HepG2 (cell line): ENCODE measurements at regions not wholly inside any gene's neighbourhood (a gene's known extent, or its start where the extent isn't known, plus 50 kb on each side); places are given as distances from the start of the nearest gene placed in this dataset.

ENCODE experiments used
- ATAC-seq: fragments of 200-7000 bp; cut with Tn5 transposase; 3 replicates; pipeline ENCODE4 v1.9.1; 2020; ENCODE audit warnings: mild to moderate bottlenecking, moderate library complexity
- BruUV-seq: library from RNA; stranded (reverse); fragments of 400-500 nt; replicated peaks from 2 replicates; lab custom pipeline; 2021; lab: Mats Ljungman, UMichigan
- CTCF ChIA-PET: fragments of 300-600 bp; formaldehyde crosslinking; extraction: SDS; loops from one replicate; lab custom pipeline; 2021; ENCODE audit warnings: low total read pairs, inconsistent platforms, low intra/inter-chr PET ratio; lab: Yijun Ruan, JAX
- POLR2A ChIA-PET: fragments of 350-600 bp; sonication (Branson Sonifier 250); formaldehyde crosslinking; loops from one replicate; lab custom pipeline; 2020; ENCODE audit warnings: antibody characterized with exemption, inconsistent platforms; lab: Yijun Ruan, JAX
- DNase-seq: peaks from one replicate; pipeline ENCODE4 v3.0.0-alpha.2; 2015; ENCODE audit warnings: low spot score
- FAIRE-seq: peaks from 3 replicates; lab custom pipeline; 2011; peaks lifted over from hg19 to GRCh38; lab: Jason Lieb, UNC
- H2AFZ ChIP-seq: one replicate; pipeline ENCODE4 v1.6.1; 2011; ENCODE audit warnings: low read length, inconsistent platforms
- H3K27ac ChIP-seq: fragments of 300-600 bp; 3 replicates; pipeline ENCODE4 v1.8.0; 2011; ENCODE audit warnings: mixed run types, mild to moderate bottlenecking, mixed read lengths, low read length, inconsistent platforms; ENCODE audit not compliant: insufficient read depth; ENCODE audit errors: extremely low read length
- H3K27me3 ChIP-seq, 2 experiments: fragments of 200-600 bp in 1 of 2; 2 replicates in 1 of 2; 3 replicates in 1 of 2; pipeline versions ENCODE4 v1.6.0 to v1.8.0; 2011; ENCODE audit warnings: low read length in 2 of 2, mild to moderate bottlenecking in 2 of 2, moderate library complexity in 2 of 2, inconsistent platforms in 1 of 2; ENCODE audit not compliant: insufficient read depth in 2 of 2, control insufficient read depth in 1 of 2
- H3K36me3 ChIP-seq, 2 experiments: fragments of 200-600 bp in 1 of 2; replicated peaks in 1 of 2; 2 replicates in 1 of 2; 3 replicates in 1 of 2; pipeline versions ENCODE4 v1.5.1 to v1.8.0; 2011; ENCODE audit warnings: low read length in 2 of 2, inconsistent platforms in 1 of 2; ENCODE audit not compliant: insufficient read depth in 2 of 2, control insufficient read depth in 1 of 2
- H3K4me1 ChIP-seq: 2 replicates; pipeline ENCODE4 v1.5.1; 2012; ENCODE audit warnings: low read length, inconsistent platforms; ENCODE audit not compliant: insufficient read depth
- H3K4me2 ChIP-seq: 2 replicates; pipeline ENCODE4 v1.6.0; 2011; ENCODE audit warnings: low read depth, low read length, inconsistent platforms
- H3K4me3 ChIP-seq, 3 experiments: fragments of 200-600 bp in 1 of 3; sonication (generic), shearing (Covaris generic) in 1 of 3; replicated peaks in 1 of 3; 2 replicates each; pipeline ENCODE4 v1.5.1; 2011 to 2016; ENCODE audit warnings: low read length in 3 of 3, inconsistent platforms in 2 of 3, low read depth in 2 of 3, mild to moderate bottlenecking in 2 of 3, control low read depth in 1 of 3, mixed read lengths in 1 of 3; ENCODE audit not compliant: insufficient read depth in 1 of 3
- H3K79me2 ChIP-seq: one replicate; pipeline ENCODE4 v1.6.1; 2011; ENCODE audit warnings: low read length, inconsistent platforms; ENCODE audit not compliant: insufficient read depth
- H3K9ac ChIP-seq: 2 replicates; pipeline ENCODE4 v1.6.0; 2011; ENCODE audit warnings: mild to moderate bottlenecking, low read depth, low read length, inconsistent platforms; ENCODE audit not compliant: insufficient read depth
- H3K9me3 ChIP-seq: 2 replicates; pipeline ENCODE4 v1.5.1; 2012; ENCODE audit warnings: mild to moderate bottlenecking, low read length
- H4K20me1 ChIP-seq: 2 replicates; pipeline ENCODE4 v1.6.0; 2011; ENCODE audit warnings: inconsistent platforms, mild to moderate bottlenecking, low read length, moderate library complexity; ENCODE audit not compliant: insufficient read depth
- ARNTL ChIP-seq: sonication (generic); formaldehyde crosslinking; IDR thresholded peaks from 2 replicates; pipeline ENCODE4 v1.4.0; 2020; ENCODE audit warnings: mild to moderate bottlenecking, missing genetic modification reagents
- ATF7 ChIP-seq, 2 experiments: fragments of 450-650 bp in 1 of 2; sonication (generic) in 1 of 2; formaldehyde crosslinking in 1 of 2; IDR thresholded peaks; 2 replicates each; pipeline versions ENCODE4 v1.4.0 to v1.6.1; 2016 to 2020; ENCODE audit warnings: antibody characterized with exemption in 1 of 2, mild to moderate bottlenecking in 1 of 2, missing genetic modification reagents in 1 of 2
- CHD4 ChIP-seq: fragments of 200-600 bp; sonication (generic); IDR thresholded peaks from 2 replicates; pipeline ENCODE4 v1.7.0; 2017; ENCODE audit warnings: mild to moderate bottlenecking, low read length, borderline replicate concordance
- HNRNPH1 ChIP-seq: fragments of 200-400 bp; formaldehyde crosslinking; optimal IDR thresholded peaks from 2 replicates; pipeline ENCODE3; 2017; ENCODE audit warnings: mild to moderate bottlenecking, low read depth, low read length
- HOXA3 ChIP-seq: sonication (generic); formaldehyde crosslinking; IDR thresholded peaks from 2 replicates; pipeline ENCODE4 v1.5.0; 2020; ENCODE audit warnings: missing genetic modification reagents
- MAFF ChIP-seq: IDR thresholded peaks from 2 replicates; pipeline ENCODE4 v1.6.1; 2011; ENCODE audit warnings: low read depth, low read length, improper control_type of control experiment
- MAFK ChIP-seq, 2 experiments: IDR thresholded peaks in 1 of 2; conservative IDR thresholded peaks in 1 of 2; 2 replicates each; pipeline ENCODE4 v1.6.1; 2011; ENCODE audit warnings: improper control_type of control experiment in 2 of 2, low read length in 2 of 2
- RELA ChIP-seq: sonication (generic); formaldehyde crosslinking; IDR thresholded peaks from 2 replicates; pipeline ENCODE4 v1.4.0; 2020; ENCODE audit warnings: missing genetic modification reagents
- XRCC5 ChIP-seq: fragments of 200-400 bp; formaldehyde crosslinking; optimal IDR thresholded peaks from 2 replicates; pipeline ENCODE3; 2017; ENCODE audit warnings: mild to moderate bottlenecking, low read length
- ZNF24 ChIP-seq: fragments of 450-650 bp; IDR thresholded peaks from 2 replicates; pipeline ENCODE4 v1.6.1; 2017; ENCODE audit warnings: antibody characterized with exemption, mild to moderate bottlenecking
- WGBS: methylation state at CpG from one replicate; pipeline ENCODE4 v1.1.6; 2017; ENCODE audit warnings: low lambda C conversion rate; 5-methylcytosine and 5-hydroxymethylcytosine counted together
- in situ Hi-C: cut with HindIII; loops from 2 replicates; pipeline ENCODE4 v1.10.0; 2017; ENCODE audit warnings: low pct_unique_long_range_greater_than_20kb; ENCODE audit not compliant: extremely low pct_ligation_motif_present
- intact Hi-C: fragments of 100-400 bp; cut with micrococcal nuclease; formaldehyde crosslinking; loops from one replicate; pipeline ENCODE4 v1.10.0; 2022; ENCODE audit not compliant: unreplicated experiment
- TF ChIP-seq, protein P1 (sequence below): sonication (generic); formaldehyde crosslinking; IDR thresholded peaks from 2 replicates; pipeline ENCODE4 v1.5.0; 2020; ENCODE audit warnings: mild to moderate bottlenecking, missing genetic modification reagents

DNA sequence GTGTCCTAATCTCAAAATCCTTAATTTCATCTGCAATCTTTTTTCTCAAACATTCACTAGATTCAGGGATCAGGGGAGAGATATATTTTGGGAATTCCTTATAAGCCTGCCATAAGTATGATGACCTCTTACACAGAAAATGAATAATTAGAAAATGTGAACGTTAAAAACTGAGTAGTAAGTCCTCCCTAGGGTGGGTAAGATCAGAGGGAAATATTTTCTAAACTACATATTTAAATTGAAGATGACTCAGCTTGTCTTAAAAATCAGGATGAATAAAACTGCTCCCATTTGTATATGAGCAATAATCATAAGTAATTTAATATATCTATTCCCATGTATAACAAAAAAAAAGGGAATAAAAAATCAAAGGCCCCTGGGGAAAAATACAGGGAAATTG is 935.5 kb downstream of the TMTC2 start:
- DNase-seq, result no peak
- no TSS peak for BruUV-seq
- Histone ChIP-seq H3K4me3 (no peak overlapping the region), H2AFZ (no peak overlapping the region), H3K27me3 (no peaks in the 10 kb centered on the region), H3K4me1 (no peaks in the 10 kb centered on the region), H3K4me2 (no peak overlapping the region), H3K36me3 (no peaks in the 10 kb centered on the region), H3K79me2 (no peaks in the 10 kb centered on the region), H3K9ac (no peak overlapping the region), H4K20me1 (no peaks in the 10 kb centered on the region), H3K9me3 (peaks cover 73% of the 10 kb centered on the region), H3K27ac (no peak overlapping the region)
- ChIA-PET POLR2A (no interaction called here), CTCF (no interaction called here)
- ATAC-seq, result no peak
- intact Hi-C loops, result no loop called here
- FAIRE-seq, result no peak
- TF ChIP-seq HOXA3 (CRISPR knock-in tag), result no peak
- TF ChIP-seq ZNF24, result no peak
- in situ Hi-C loops, result no loop called here
- 0% methylated on average over 1 of the region's 1 CpG for WGBS

DNA sequence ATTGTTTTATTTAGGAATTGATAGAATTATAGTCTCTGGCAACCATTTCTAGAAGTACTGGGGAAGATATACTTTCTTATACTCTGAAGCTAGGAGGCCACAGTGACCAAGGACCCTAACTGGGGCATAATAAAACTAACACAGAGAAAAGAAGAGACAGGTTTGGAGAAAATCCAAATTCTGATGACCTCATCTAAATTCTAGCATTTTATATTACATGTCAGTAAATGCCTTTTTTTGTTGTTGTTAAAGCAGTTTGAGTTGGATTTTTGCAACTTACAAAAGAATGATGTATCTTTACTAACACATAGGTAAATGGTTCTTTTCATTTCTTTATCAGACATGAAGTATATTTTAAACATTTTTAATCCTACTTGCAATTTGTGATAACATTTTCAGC is 933.3 kb downstream of the TMTC2 start:
- FAIRE-seq (no peak), DNase-seq (no peak), ATAC-seq (no peak)
- Histone ChIP-seq H3K4me2 (no peak overlapping the region), H3K36me3 (no peaks in the 10 kb centered on the region), H3K9me3 (peaks cover 87% of the 10 kb centered on the region), H3K4me3 (no peak overlapping the region), H4K20me1 (no peaks in the 10 kb centered on the region), H3K27ac (no peak overlapping the region), H3K9ac (no peak overlapping the region), H3K27me3 (no peaks in the 10 kb centered on the region), H2AFZ (no peak overlapping the region), H3K79me2 (no peaks in the 10 kb centered on the region)
- BruUV-seq, result no TSS peak
- CTCF ChIA-PET, result no interaction called here
- TF ChIP-seq, protein P1, sequence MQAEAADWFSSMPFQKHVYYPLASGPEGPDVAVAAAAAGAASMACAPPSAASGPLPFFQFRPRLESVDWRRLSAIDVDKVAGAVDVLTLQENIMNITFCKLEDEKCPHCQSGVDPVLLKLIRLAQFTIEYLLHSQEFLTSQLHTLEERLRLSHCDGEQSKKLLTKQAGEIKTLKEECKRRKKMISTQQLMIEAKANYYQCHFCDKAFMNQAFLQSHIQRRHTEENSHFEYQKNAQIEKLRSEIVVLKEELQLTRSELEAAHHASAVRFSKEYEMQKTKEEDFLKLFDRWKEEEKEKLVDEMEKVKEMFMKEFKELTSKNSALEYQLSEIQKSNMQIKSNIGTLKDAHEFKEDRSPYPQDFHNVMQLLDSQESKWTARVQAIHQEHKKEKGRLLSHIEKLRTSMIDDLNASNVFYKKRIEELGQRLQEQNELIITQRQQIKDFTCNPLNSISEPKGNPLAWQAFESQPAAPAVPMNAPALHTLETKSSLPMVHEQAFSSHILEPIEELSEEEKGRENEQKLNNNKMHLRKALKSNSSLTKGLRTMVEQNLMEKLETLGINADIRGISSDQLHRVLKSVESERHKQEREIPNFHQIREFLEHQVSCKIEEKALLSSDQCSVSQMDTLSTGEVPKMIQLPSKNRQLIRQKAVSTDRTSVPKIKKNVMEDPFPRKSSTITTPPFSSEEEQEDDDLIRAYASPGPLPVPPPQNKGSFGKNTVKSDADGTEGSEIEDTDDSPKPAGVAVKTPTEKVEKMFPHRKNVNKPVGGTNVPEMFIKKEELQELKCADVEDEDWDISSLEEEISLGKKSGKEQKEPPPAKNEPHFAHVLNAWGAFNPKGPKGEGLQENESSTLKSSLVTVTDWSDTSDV (CRISPR knock-in tag), result no peak
- TF ChIP-seq ARNTL (no peak), MAFF (peak; percentile 74), CHD4 (no peak), ATF7 (IDR thresholded peaks at IDR 0.05) (0 out of 2 replicates have a peak, but pooled peaks have one; percentile 32), ATF7 (CRISPR knock-in tag; IDR thresholded peaks at IDR 0.05) (no peak), XRCC5 (no peak), HNRNPH1 (no peak), RELA (CRISPR knock-in tag) (no peak), MAFK (conservative IDR thresholded peaks at IDR 0.05 in 1 of 2, IDR thresholded peaks at IDR 0.05 in 1 of 2; ENCODE audit: low read length in 2 of 2) (peak; percentile 31 to 82; a peak in 3 of 4 replicates)
- TF ChIP-seq, all 625 proteins: peak for 3
- H3K4me1 ChIP-seq, result no peaks in the 10 kb centered on the region
- intact Hi-C loops (no loop called here), in situ Hi-C loops (no loop called here)
- POLR2A ChIA-PET, result no interaction called here
